A549 (cell line): ENCODE measurements at regions not wholly inside any gene's neighbourhood (a gene's known extent, or its start where the extent isn't known, plus 50 kb on each side); places are given as distances from the start of the nearest gene placed in this dataset.

Experiments
- BHLHE40 ChIP-seq: IDR thresholded peaks from 2 replicates; pipeline ENCODE4 v1.6.1; 2012; ENCODE audit warnings: low read depth, low read length, inconsistent platforms
- CTCF ChIP-seq: fragments of >200 bp; sonication (Bioruptor Twin); formaldehyde crosslinking; IDR thresholded peaks from 3 replicates; pipeline ENCODE4 v1.5.1; 2016
- EP300 ChIP-seq, 2 experiments: fragments of >200 bp; sonication (Bioruptor Twin); formaldehyde crosslinking; IDR thresholded peaks; 2 replicates in 1 of 2; 3 replicates in 1 of 2; pipeline ENCODE4 v1.6.1; 2016 to 2017
- MAX ChIP-seq: IDR thresholded peaks from 2 replicates; pipeline ENCODE4 v1.6.1; 2012
- MAZ ChIP-seq: fragments of 150-350 bp; IDR thresholded peaks from 2 replicates; pipeline ENCODE4 v1.6.1; 2014; ENCODE audit warnings: antibody characterized with exemption, low read depth, low read length, borderline replicate concordance
- POLR2A ChIP-seq: IDR thresholded peaks from 2 replicates; pipeline ENCODE4 v1.6.1; 2012; ENCODE audit warnings: mild to moderate bottlenecking, low read length
- RARB ChIP-seq: fragments of 250-450 bp; sonication (Bioruptor Pico); IDR thresholded peaks from 2 replicates; pipeline ENCODE4 v1.8.0; 2021; ENCODE audit warnings: mild to moderate bottlenecking, moderate library complexity

- no peak for TF ChIP-seq CTCF
- TF ChIP-seq BHLHE40 = no peak
- TF ChIP-seq EP300 (IDR thresholded peaks at IDR 0.05) = no peak
- TF ChIP-seq RARB (CRISPR knock-in tag) = no peak
- no peak for TF ChIP-seq MAZ
- TF ChIP-seq POLR2A = no peak
- no peak for TF ChIP-seq MAX
These were observed 214.3 kb downstream of the TFAP2C start for GRCh38 chr20:56843386-56843785.
